HG02885 (cell line): ENCODE measurements at regions not wholly inside any gene's neighbourhood (a gene's known extent, or its start where the extent isn't known, plus 50 kb on each side); places are given as distances from the start of the nearest gene placed in this dataset.

Experiments used
- ATAC-seq: cut with Tn5 transposase; IDR thresholded peaks from one replicate; pipeline ENCODE4 v1.9.1; 2021; ENCODE audit warnings: mild to moderate bottlenecking; ENCODE audit not compliant: unreplicated experiment, poor library complexity

- no peak for ATAC-seq
These were observed 307.4 kb upstream of the UMPS start for GRCh38 chr3:124422805-124423204.

GRCh38 chr3:124424396-124424795, 305.9 kb upstream of the UMPS start:
- ATAC-seq, result no peak

- no peak for ATAC-seq
These were observed 304.3 kb upstream of the UMPS start for GRCh38 chr3:124425972-124426371.

GRCh38 chr3:124428372-124429128, 301.7 kb upstream of the UMPS start:
- no peak for ATAC-seq

GRCh38 chr3:124429129-124429815, 301.0 kb upstream of the UMPS start:
- ATAC-seq, result no peak

- ATAC-seq, result no peak
These were observed 298.8 kb upstream of the UMPS start for GRCh38 chr3:124431331-124431994.

GRCh38 chr3:124434176-124434575, 296.1 kb upstream of the UMPS start:
- no peak for ATAC-seq

GRCh38 chr3:124435467-124435866, 294.8 kb upstream of the UMPS start:
- no peak for ATAC-seq

- no peak for ATAC-seq
These were observed 291.4 kb upstream of the UMPS start for GRCh38 chr3:124438813-124439212.

GRCh38 chr3:124439603-124440002, 290.6 kb upstream of the UMPS start:
- ATAC-seq, result no peak

- no peak for ATAC-seq
These were observed 288.5 kb upstream of the UMPS start for GRCh38 chr3:124441766-124442165.

GRCh38 chr3:124442463-124442862, 287.8 kb upstream of the UMPS start:
- ATAC-seq, result no peak

- no peak for ATAC-seq
These were observed 286.8 kb upstream of the UMPS start for GRCh38 chr3:124443446-124443845.

- ATAC-seq, result no peak
These were observed 286.2 kb upstream of the UMPS start for GRCh38 chr3:124444075-124444474.

- no peak for ATAC-seq
These were observed 285.4 kb upstream of the UMPS start for GRCh38 chr3:124444896-124445295.

- ATAC-seq, result no peak
These were observed 282.4 kb upstream of the UMPS start for GRCh38 chr3:124447845-124448244.

- ATAC-seq, result no peak
These were observed 281.3 kb upstream of the UMPS start for GRCh38 chr3:124448954-124449353.

GRCh38 chr3:124450366-124450765, 279.9 kb upstream of the UMPS start:
- no peak for ATAC-seq

GRCh38 chr3:124451630-124452317, 278.5 kb upstream of the UMPS start:
- ATAC-seq, result no peak

GRCh38 chr3:124453189-124453588, 277.1 kb upstream of the UMPS start:
- no peak for ATAC-seq

GRCh38 chr3:124455891-124456290, 274.4 kb upstream of the UMPS start:
- ATAC-seq, result no peak
